GM06990 (cell line): ENCODE measurements at regions not wholly inside any gene's neighbourhood (a gene's known extent, or its start where the extent isn't known, plus 50 kb on each side); places are given as distances from the start of the nearest gene placed in this dataset.

Experiments used
- DNase-seq: peaks from one replicate; pipeline ENCODE4 v3.0.0-alpha.2; 2011; ENCODE audit not compliant: insufficient read length; ENCODE audit errors: extremely low read depth
- H3K27me3 ChIP-seq: replicated peaks from 2 replicates; pipeline ENCODE4 v1.6.0; 2011; ENCODE audit warnings: low read length; ENCODE audit not compliant: control insufficient read depth, insufficient read depth
- H3K36me3 ChIP-seq: 2 replicates; pipeline ENCODE4 v1.5.1; 2011; ENCODE audit warnings: low read length; ENCODE audit not compliant: control insufficient read depth, insufficient read depth
- H3K4me3 ChIP-seq: replicated peaks from 2 replicates; pipeline ENCODE4 v1.5.1; 2011; ENCODE audit warnings: low read depth, mild to moderate bottlenecking, control low read depth, low read length
- CTCF ChIP-seq: IDR thresholded peaks from 2 replicates; pipeline ENCODE4 v1.5.1; 2011; ENCODE audit warnings: low read length, control low read depth, mild to moderate bottlenecking, inconsistent platforms; ENCODE audit not compliant: insufficient read depth, poor library complexity, severe bottlenecking

- Histone ChIP-seq H3K36me3 (no peaks in the 10 kb centered on the region), H3K27me3 (no peaks in the 10 kb centered on the region), H3K4me3 (no peak overlapping the region)
- TF ChIP-seq CTCF: no peak
- DNase-seq: no peak
These were observed 396.0 kb downstream of the FAT4 start for GRCh38 chr4:125710766-125711165.

GRCh38 chr4:125714049-125714448 is 399.3 kb downstream of the FAT4 start:
- no peaks in the 10 kb centered on the region for H3K27me3 ChIP-seq
- H3K36me3 ChIP-seq: no peaks in the 10 kb centered on the region
- no peak overlapping the region for H3K4me3 ChIP-seq
- DNase-seq: no peak
- TF ChIP-seq CTCF: no peak

- no peaks in the 10 kb centered on the region for H3K36me3 ChIP-seq
- no peaks in the 10 kb centered on the region for H3K27me3 ChIP-seq
- DNase-seq: no peak
- no peak for TF ChIP-seq CTCF
- no peak overlapping the region for H3K4me3 ChIP-seq
These were observed 400.1 kb downstream of the FAT4 start for GRCh38 chr4:125714845-125715244.

- Histone ChIP-seq H3K27me3 (no peaks in the 10 kb centered on the region), H3K36me3 (no peaks in the 10 kb centered on the region), H3K4me3 (no peak overlapping the region)
- DNase-seq: no peak
- no peak for TF ChIP-seq CTCF
These were observed 405.2 kb downstream of the FAT4 start for GRCh38 chr4:125719987-125720386.

- Histone ChIP-seq H3K27me3 (no peaks in the 10 kb centered on the region), H3K36me3 (no peaks in the 10 kb centered on the region), H3K4me3 (no peak overlapping the region)
- no peak for DNase-seq
- TF ChIP-seq CTCF: no peak
These were observed 407.3 kb downstream of the FAT4 start for GRCh38 chr4:125722009-125722408.

GRCh38 chr4:125725957-125726525 is 411.3 kb downstream of the FAT4 start:
- no peak for TF ChIP-seq CTCF
- Histone ChIP-seq H3K36me3 (no peaks in the 10 kb centered on the region), H3K27me3 (no peaks in the 10 kb centered on the region), H3K4me3 (no peak overlapping the region)
- no peak for DNase-seq
